Astrocyte (in vitro differentiated cells and primary cell): ENCODE measurements at regions not wholly inside any gene's neighbourhood (a gene's known extent, or its start where the extent isn't known, plus 50 kb on each side); places are given as distances from the start of the nearest gene placed in this dataset.
"Not testable (repeated sequence)": the region's sequence is repeated elsewhere in the genome, so short reads cannot be mapped to it uniquely, and the experiment has no call there.

Source experiments
- DNase-seq: peaks from one replicate; pipeline ENCODE4 v3.0.0-alpha.2; 2010; ENCODE audit warnings: low read depth
- FAIRE-seq: peaks from 2 replicates; lab custom pipeline; 2011; peaks lifted over from hg19 to GRCh38; lab: Jason Lieb, UNC
- H2AFZ ChIP-seq: 2 replicates; pipeline ENCODE4 v1.6.0; 2012; ENCODE audit warnings: low read depth, low read length, inconsistent platforms
- H3K27ac ChIP-seq: 2 replicates; pipeline ENCODE4 v1.5.1; 2011; ENCODE audit warnings: low read depth, low read length, inconsistent platforms
- H3K27me3 ChIP-seq: 2 replicates; pipeline ENCODE4 v1.6.0; 2011; ENCODE audit warnings: low read length, inconsistent platforms; ENCODE audit not compliant: insufficient read depth
- H3K36me3 ChIP-seq: 2 replicates; pipeline ENCODE4 v1.5.1; 2011; ENCODE audit warnings: low read length, inconsistent platforms; ENCODE audit not compliant: insufficient read depth
- H3K4me1 ChIP-seq: 2 replicates; pipeline ENCODE4 v1.5.1; 2011; ENCODE audit warnings: low read length, inconsistent platforms; ENCODE audit not compliant: insufficient read depth
- H3K4me2 ChIP-seq: 2 replicates; pipeline ENCODE4 v1.6.0; 2012; ENCODE audit warnings: low read length, inconsistent platforms
- H3K4me3 ChIP-seq: 2 replicates; pipeline ENCODE4 v1.5.1; 2011; ENCODE audit warnings: low read depth, mild to moderate bottlenecking, low read length, inconsistent platforms; ENCODE audit not compliant: insufficient read depth
- H3K79me2 ChIP-seq: 2 replicates; pipeline ENCODE4 v1.6.0; 2012; ENCODE audit warnings: mild to moderate bottlenecking, low read length, inconsistent platforms; ENCODE audit not compliant: insufficient read depth
- H3K9ac ChIP-seq: 2 replicates; pipeline ENCODE4 v1.6.0; 2012; ENCODE audit warnings: mild to moderate bottlenecking, low read length, inconsistent platforms
- H3K9me3 ChIP-seq: 2 replicates; pipeline ENCODE4 v1.5.1; 2012; ENCODE audit warnings: low read depth, mild to moderate bottlenecking, low read length, inconsistent platforms; ENCODE audit not compliant: insufficient read depth
- H4K20me1 ChIP-seq: 2 replicates; pipeline ENCODE4 v1.6.0; 2012; ENCODE audit warnings: low read length, inconsistent platforms; ENCODE audit not compliant: insufficient read depth
- H3K27ac Mint-ChIP-seq: one replicate; pipeline ENCODE4 v1.8.0; 2021; ENCODE audit warnings: mild to moderate bottlenecking, mixed read lengths; ENCODE audit not compliant: unreplicated experiment
- H3K27me3 Mint-ChIP-seq: one replicate; pipeline ENCODE4 v1.8.0; 2021; ENCODE audit warnings: low read depth, mixed read lengths; ENCODE audit not compliant: unreplicated experiment
- H3K36me3 Mint-ChIP-seq: one replicate; pipeline ENCODE4 v1.8.0; 2021; ENCODE audit warnings: low read depth, mixed read lengths; ENCODE audit not compliant: unreplicated experiment
- H3K4me1 Mint-ChIP-seq: one replicate; pipeline ENCODE4 v1.8.0; 2021; ENCODE audit warnings: low read depth, mixed read lengths; ENCODE audit not compliant: unreplicated experiment
- H3K4me3 Mint-ChIP-seq: one replicate; pipeline ENCODE4 v1.8.0; 2021; ENCODE audit warnings: mild to moderate bottlenecking, moderate library complexity, mixed read lengths; ENCODE audit not compliant: unreplicated experiment
- H3K9me3 Mint-ChIP-seq: one replicate; pipeline ENCODE4 v1.8.0; 2021; ENCODE audit warnings: mild to moderate bottlenecking, mixed read lengths; ENCODE audit not compliant: unreplicated experiment
- CTCF ChIP-seq: IDR thresholded peaks from 2 replicates; pipeline ENCODE4 v1.5.1; 2011; ENCODE audit warnings: low read depth, mild to moderate bottlenecking, inconsistent platforms, low read length, moderate library complexity; ENCODE audit not compliant: insufficient read depth
- EZH2 ChIP-seq: IDR thresholded peaks from 2 replicates; pipeline ENCODE4 v1.6.1; 2012; ENCODE audit warnings: mild to moderate bottlenecking, low read length, inconsistent platforms; ENCODE audit not compliant: insufficient read depth

- H2AFZ ChIP-seq: no peak overlapping the region
- no peak overlapping the region for H3K4me3 Mint-ChIP-seq
- H3K79me2 ChIP-seq: no peaks in the 10 kb centered on the region
- no peaks in the 10 kb centered on the region for H3K36me3 ChIP-seq
- FAIRE-seq (no peak), DNase-seq (no peak)
- H3K27me3 Mint-ChIP-seq: no peaks in the 10 kb centered on the region
- no peak overlapping the region for H3K9ac ChIP-seq
- H3K4me1 ChIP-seq: no peaks in the 10 kb centered on the region
- H3K36me3 Mint-ChIP-seq: no peaks in the 10 kb centered on the region
- no peaks in the 10 kb centered on the region for H4K20me1 ChIP-seq
- H3K27ac Mint-ChIP-seq: no peak overlapping the region
- H3K9me3 Mint-ChIP-seq: peaks cover 6% of the 10 kb centered on the region
- H3K4me3 ChIP-seq: no peak overlapping the region
- no peaks in the 10 kb centered on the region for H3K9me3 ChIP-seq
- H3K27me3 ChIP-seq: no peaks in the 10 kb centered on the region
- no peaks in the 10 kb centered on the region for H3K4me1 Mint-ChIP-seq
- no peak overlapping the region for H3K27ac ChIP-seq
- H3K4me2 ChIP-seq: no peak overlapping the region
- TF ChIP-seq CTCF: no peak
- no peak for TF ChIP-seq EZH2
These were observed 1550.8 kb upstream of the SLC10A2 start for GRCh38 chr13:104616990-104617389.

- H3K79me2 ChIP-seq: no peaks in the 10 kb centered on the region
- H3K27ac Mint-ChIP-seq: no peak overlapping the region
- H3K27me3 Mint-ChIP-seq: no peaks in the 10 kb centered on the region
- no peaks in the 10 kb centered on the region for H3K27me3 ChIP-seq
- H3K36me3 ChIP-seq: no peaks in the 10 kb centered on the region
- H3K9me3 Mint-ChIP-seq: peaks cover 6% of the 10 kb centered on the region
- H3K27ac ChIP-seq: no peak overlapping the region
- no peaks in the 10 kb centered on the region for H3K4me1 Mint-ChIP-seq
- H2AFZ ChIP-seq: no peak overlapping the region
- no peak overlapping the region for H3K4me3 Mint-ChIP-seq
- DNase-seq: no peak
- no peak overlapping the region for H3K9ac ChIP-seq
- no peaks in the 10 kb centered on the region for H3K9me3 ChIP-seq
- H3K4me2 ChIP-seq: no peak overlapping the region
- TF ChIP-seq EZH2 (no peak), CTCF (no peak)
- no peak for FAIRE-seq
- no peaks in the 10 kb centered on the region for H3K36me3 Mint-ChIP-seq
- no peak overlapping the region for H3K4me3 ChIP-seq
- H4K20me1 ChIP-seq: no peaks in the 10 kb centered on the region
- no peaks in the 10 kb centered on the region for H3K4me1 ChIP-seq
These were observed 1548.3 kb upstream of the SLC10A2 start for GRCh38 chr13:104614361-104615145.

- Histone ChIP-seq H3K27ac (no peak overlapping the region), H3K36me3 (no peaks in the 10 kb centered on the region), H3K4me3 (no peak overlapping the region), H3K4me2 (no peak overlapping the region), H3K9ac (no peak overlapping the region), H4K20me1 (no peaks in the 10 kb centered on the region), H3K79me2 (no peaks in the 10 kb centered on the region), H3K4me1 (no peaks in the 10 kb centered on the region), H2AFZ (no peak overlapping the region), H3K9me3 (no peaks in the 10 kb centered on the region), H3K27me3 (no peaks in the 10 kb centered on the region)
- no peaks in the 10 kb centered on the region for H3K27me3 Mint-ChIP-seq
- no peak overlapping the region for H3K4me3 Mint-ChIP-seq
- TF ChIP-seq EZH2 (no peak), CTCF (no peak)
- H3K27ac Mint-ChIP-seq: no peak overlapping the region
- no peaks in the 10 kb centered on the region for H3K4me1 Mint-ChIP-seq
- FAIRE-seq: no peak
- DNase-seq: no peak
- no peaks in the 10 kb centered on the region for H3K36me3 Mint-ChIP-seq
- peaks cover 2% of the 10 kb centered on the region for H3K9me3 Mint-ChIP-seq
These were observed 1542.1 kb upstream of the SLC10A2 start for GRCh38 chr13:104608331-104608730.

- FAIRE-seq: not testable (repeated sequence)
These were observed 1539.2 kb upstream of the SLC10A2 start for GRCh38 chr13:104605435-104605834.

More at GRCh38 chr13:104605435-104605834, 1539.2 kb upstream of the SLC10A2 start:
- DNase-seq, H3K4me1 Mint-ChIP-seq, H3K79me2 ChIP-seq, H3K9me3 Mint-ChIP-seq, H3K9ac ChIP-seq, H4K20me1 ChIP-seq, H3K4me2 ChIP-seq, H3K27me3 Mint-ChIP-seq, H3K27ac Mint-ChIP-seq, H3K27ac ChIP-seq, H3K4me3 ChIP-seq, H3K4me1 ChIP-seq, H3K4me3 Mint-ChIP-seq, H3K36me3 Mint-ChIP-seq, H2AFZ ChIP-seq, H3K36me3 ChIP-seq, H3K9me3 ChIP-seq, H3K27me3 ChIP-seq: not testable (repeated sequence)
